Mammary epithelial cell (primary cell): ENCODE measurements at regions not wholly inside any gene's neighbourhood (a gene's known extent, or its start where the extent isn't known, plus 50 kb on each side); places are given as distances from the start of the nearest gene placed in this dataset.

Experiments used
- CTCF ChIP-seq, 2 donors: IDR thresholded peaks in 1 of 2; conservative IDR thresholded peaks in 1 of 2; 2 replicates each; pipeline ENCODE4 v1.5.1; 2011 to 2012; ENCODE audit warnings: inconsistent platforms in 2 of 2, low read length in 2 of 2, mild to moderate bottlenecking in 2 of 2, control low read depth in 1 of 2, low read depth in 1 of 2; ENCODE audit not compliant: insufficient read depth in 1 of 2; ENCODE audit errors: extremely low read depth in 1 of 2
- EZH2 ChIP-seq: IDR thresholded peaks from 2 replicates; pipeline ENCODE4 v1.6.1; 2012; ENCODE audit warnings: low read length, inconsistent platforms, borderline replicate concordance

DNA sequence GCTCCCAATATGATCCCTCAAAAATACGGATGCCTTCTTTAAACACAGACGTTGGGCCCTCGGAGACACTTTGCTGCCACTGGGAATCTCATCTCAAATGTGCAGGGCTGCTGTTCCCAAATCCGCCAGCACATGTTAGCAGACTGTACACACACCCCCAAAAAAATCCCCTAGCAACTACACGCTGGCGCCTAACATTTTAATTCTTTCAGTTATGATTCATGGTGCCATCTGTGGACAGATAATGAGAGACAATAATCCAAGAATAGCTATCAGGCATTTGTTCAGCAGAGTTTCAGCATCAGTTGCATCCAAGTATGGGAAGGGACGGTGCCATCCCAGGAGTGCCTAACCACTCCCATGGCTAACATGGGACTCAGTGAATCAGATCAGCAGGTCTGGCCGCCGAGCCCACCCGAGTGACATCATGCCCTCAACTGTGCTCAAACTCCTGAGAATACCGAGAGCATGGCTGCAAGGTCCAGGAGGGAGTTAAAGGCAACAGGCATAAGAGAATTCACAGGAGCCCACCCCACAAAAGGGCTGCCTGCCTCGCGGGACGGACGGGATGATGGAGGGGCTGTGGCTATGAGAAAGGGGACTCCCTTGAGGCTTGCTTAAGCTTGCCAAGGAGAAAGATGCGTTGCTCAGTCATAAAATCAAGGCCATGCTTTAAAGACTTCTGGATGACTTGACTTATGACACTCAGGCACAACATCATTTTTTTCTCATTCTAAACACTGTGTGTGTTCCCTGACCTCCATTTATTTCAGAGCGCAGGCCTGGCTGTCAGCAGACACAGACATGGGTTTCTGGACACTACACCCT lies 337.0 kb downstream of the SHANK2 start:
- TF ChIP-seq EZH2 = no peak
- no peak for TF ChIP-seq CTCF (conservative IDR thresholded peaks at IDR 0.05 in 1 of 2, IDR thresholded peaks at IDR 0.05 in 1 of 2; ENCODE audit: extremely low read depth in 1 of 2, insufficient read depth in 1 of 2, low read depth in 1 of 2, low read length in 2 of 2)
